GM12891 (cell line): ENCODE measurements at regions not wholly inside any gene's neighbourhood (a gene's known extent, or its start where the extent isn't known, plus 50 kb on each side); places are given as distances from the start of the nearest gene placed in this dataset.
"Not testable (repeated sequence)": the region's sequence is repeated elsewhere in the genome, so short reads cannot be mapped to it uniquely, and the experiment has no call there.

ENCODE experiments used
- DNase-seq: peaks from one replicate; pipeline ENCODE4 v3.0.0; 2011; ENCODE audit warnings: low spot score; ENCODE audit not compliant: insufficient read length
- FAIRE-seq: peaks from 2 replicates; lab custom pipeline; 2011; peaks lifted over from hg19 to GRCh38; lab: Jason Lieb, UNC
- PAX5 ChIP-seq: IDR thresholded peaks from 2 replicates; pipeline ENCODE4 v1.6.1; 2011; ENCODE audit warnings: low read length, moderate library complexity, mild to moderate bottlenecking; ENCODE audit not compliant: insufficient read depth, severe bottlenecking
- POLR2A ChIP-seq: IDR thresholded peaks from 2 replicates; pipeline ENCODE4 v1.6.1; 2011; ENCODE audit warnings: low read depth, low read length, control low read depth
- POLR2AphosphoS5 ChIP-seq: IDR thresholded peaks from 2 replicates; pipeline ENCODE4 v1.6.1; 2011; ENCODE audit warnings: low read depth, low read length, control low read depth
- POU2F2 ChIP-seq: IDR thresholded peaks from 2 replicates; pipeline ENCODE4 v1.6.1; 2011; ENCODE audit warnings: low read depth, mild to moderate bottlenecking, control low read depth, low read length, moderate library complexity
- SPI1 ChIP-seq: IDR thresholded peaks from 2 replicates; pipeline ENCODE4 v1.6.1; 2011; ENCODE audit warnings: low read depth, low read length, control low read depth
- TAF1 ChIP-seq: IDR thresholded peaks from 2 replicates; pipeline ENCODE4 v1.6.1; 2011; ENCODE audit warnings: low read depth, low read length, control low read depth

DNA sequence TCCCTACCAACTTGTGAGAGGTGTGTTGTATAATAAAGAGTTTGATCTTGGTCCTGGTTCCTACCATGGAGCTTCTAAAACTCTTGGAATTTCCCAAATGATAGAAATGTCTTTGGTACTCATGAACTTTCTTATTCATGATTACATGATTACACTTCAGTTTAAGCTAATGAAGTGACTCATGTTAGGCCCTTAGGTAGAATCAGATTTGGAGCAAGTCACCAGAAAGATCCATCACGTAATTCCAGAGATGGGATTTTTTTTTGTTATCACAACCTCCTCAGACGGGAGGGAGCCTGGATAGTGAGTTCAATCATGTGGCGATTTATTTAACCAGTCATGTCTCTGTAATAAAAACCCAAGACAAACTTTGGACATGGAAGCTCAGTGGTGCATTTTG is 1287.6 kb upstream of the ZEB2 start:
- no peak for TF ChIP-seq POLR2AphosphoS5
- TF ChIP-seq SPI1: no peak
- TF ChIP-seq POLR2A: no peak
- no peak for TF ChIP-seq POU2F2
- no peak for TF ChIP-seq TAF1
- TF ChIP-seq PAX5: no peak
- no peak for DNase-seq
- FAIRE-seq: no peak

DNA sequence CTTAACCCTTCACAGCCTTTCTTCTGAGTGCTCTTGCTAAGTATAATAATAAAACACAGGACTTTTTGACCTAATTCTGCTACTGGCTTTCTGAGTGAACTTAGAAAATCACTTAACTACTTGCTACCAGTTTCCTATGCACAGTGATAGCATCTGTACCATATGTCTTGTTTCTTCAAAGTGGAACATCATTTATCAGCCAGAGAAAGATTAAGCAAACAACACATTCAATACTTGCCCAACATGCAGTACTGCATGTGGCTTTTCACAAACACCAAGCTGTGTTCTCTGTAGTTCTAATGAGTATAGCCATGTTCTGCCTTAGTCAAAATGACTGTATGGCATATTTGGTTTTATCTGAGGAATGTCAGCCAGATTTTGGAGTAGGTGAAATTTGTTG is 1286.6 kb upstream of the ZEB2 start:
- DNase-seq: no peak
- TF ChIP-seq POLR2A: no peak
- no peak for TF ChIP-seq POLR2AphosphoS5
- TF ChIP-seq TAF1: no peak
- TF ChIP-seq PAX5: no peak
- no peak for FAIRE-seq

DNA sequence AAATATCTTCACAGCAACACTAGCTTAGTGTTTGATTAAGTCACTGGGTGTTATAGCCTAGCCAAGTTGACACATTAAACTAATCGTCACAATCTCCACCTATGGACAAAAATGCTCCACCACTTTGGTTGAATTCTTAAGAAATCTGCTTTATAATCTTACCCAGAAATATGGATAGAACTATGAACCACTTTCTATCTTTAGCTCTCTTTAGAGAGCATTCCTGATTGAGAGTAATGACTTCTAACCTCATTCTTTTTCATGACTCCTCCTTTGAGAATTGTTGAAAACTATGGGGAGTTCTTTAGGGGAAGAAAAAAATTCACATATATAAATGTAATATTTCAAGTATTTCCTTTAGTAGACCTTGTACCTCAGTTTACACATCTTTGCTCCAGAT is 1282.2 kb upstream of the ZEB2 start:
- TF ChIP-seq PAX5: no peak
- TF ChIP-seq TAF1: no peak
- TF ChIP-seq POLR2AphosphoS5: no peak
- FAIRE-seq (no peak), DNase-seq (no peak)

DNA sequence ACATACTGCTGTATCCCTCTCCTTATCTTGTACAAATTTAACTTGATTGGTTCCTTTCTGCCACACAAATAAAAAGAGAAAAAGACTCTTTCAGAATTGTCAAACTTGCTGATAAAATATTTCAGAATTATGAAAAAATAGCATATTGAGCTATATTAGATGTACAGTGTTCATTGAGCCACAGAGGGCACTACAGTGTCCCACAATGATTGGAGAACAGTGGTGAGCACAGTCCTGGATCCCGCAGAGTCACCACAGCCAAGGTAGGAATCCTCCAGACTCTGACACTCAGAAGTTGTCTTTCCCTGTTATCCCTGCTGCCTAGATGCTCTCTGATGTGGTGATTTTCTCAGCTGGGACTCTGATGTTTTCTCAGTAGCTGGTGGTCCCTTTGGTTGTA is 1281.3 kb upstream of the ZEB2 start:
- DNase-seq: no peak
- FAIRE-seq: no peak
- TF ChIP-seq TAF1: no peak
- TF ChIP-seq POLR2A: no peak
- TF ChIP-seq SPI1: no peak
- no peak for TF ChIP-seq POLR2AphosphoS5
- TF ChIP-seq PAX5: no peak
- TF ChIP-seq POU2F2: no peak

DNA sequence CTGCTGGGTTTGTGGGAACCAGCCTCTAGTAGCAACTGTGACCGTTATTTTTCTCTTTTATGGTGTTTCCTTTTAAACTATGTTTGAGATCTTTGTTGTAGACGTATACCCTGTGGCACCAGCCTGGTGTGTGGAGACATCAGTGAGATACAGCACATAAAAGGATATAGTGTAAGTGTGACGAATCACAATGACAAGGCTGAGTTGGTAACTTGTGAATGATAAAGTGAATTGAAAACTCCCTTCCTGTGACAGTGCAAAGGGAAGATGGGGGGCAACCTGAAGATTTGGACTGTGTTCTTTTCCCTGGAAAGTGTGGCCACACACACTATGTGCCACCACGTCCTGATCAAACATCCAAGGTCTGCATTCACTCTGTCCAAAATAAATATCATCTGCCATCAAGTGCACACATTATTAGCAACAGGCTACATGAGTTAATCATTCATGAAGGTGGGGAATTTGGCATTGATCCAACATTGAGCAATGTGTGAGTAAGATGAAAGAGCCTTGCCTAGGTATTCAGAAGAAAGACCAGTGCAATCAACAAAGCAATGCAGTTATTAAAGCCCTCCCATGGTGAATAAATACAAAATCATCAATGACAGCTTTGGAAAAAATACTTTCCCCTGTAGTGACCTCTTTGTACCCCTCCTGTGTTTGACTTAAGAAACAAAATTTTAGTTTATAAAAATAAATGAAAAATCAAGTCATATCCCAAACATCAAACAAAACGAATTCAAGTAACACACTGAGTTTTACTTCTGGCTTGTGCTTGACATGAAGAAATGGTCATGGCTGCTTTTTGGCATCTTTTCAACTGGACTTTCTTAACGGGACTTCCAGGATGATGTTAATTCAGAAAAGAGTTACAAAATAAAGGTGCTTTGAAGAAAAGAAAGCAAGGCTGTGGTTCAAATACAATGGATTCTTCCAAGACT is 1280.5 kb upstream of the ZEB2 start:
- TF ChIP-seq SPI1 (no peak), POU2F2 (no peak), TAF1 (no peak), PAX5 (no peak), POLR2A (no peak), POLR2AphosphoS5 (no peak)
- FAIRE-seq (no peak), DNase-seq (no peak)

DNA sequence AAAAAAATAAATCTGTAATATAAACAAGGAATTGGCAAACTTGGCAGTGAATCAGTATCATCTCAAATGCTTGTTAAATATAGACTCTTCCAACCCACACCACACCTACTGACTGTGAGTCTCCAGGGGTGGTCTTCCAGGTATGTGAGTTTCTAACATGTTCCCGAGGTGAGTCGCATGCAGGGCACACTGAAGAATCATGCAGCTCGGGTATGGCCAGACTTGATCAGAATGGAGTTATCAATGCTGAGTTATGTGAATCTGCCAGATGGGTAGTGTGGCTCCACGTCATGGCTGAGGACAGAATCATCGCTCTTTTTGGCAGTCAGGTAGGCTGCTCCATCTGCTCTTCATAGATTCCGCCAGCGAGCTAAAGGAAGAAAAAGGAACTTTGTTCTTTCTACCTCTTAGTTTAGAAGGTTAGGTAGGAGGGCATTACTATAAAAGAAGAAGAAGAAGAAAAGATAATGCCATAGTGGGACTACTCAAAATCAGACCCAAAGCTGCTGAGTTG is 1279.7 kb upstream of the ZEB2 start:
- FAIRE-seq: no peak
- TF ChIP-seq TAF1: no peak
- no peak for TF ChIP-seq PAX5
- no peak for TF ChIP-seq SPI1
- no peak for TF ChIP-seq POLR2AphosphoS5
- TF ChIP-seq POU2F2: no peak
- TF ChIP-seq POLR2A: no peak

DNA sequence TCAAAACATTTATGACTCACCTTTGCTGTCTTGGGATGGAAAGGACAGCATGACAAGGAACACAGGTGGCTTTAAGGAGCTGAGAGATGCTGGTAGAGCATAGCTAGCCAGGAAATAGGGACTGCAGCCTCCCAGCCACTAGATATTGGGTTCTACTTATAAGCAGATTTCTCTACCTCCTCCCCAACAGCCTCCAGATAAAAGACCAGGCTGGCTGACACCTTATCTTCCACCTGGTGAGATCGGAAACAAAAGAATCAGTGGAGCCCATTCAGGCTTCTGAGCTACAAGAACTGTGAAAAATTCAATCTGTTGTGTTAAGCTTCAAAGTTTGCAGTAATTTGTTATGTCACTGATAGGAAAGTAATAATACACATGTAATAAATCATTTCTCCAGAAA is 1278.5 kb upstream of the ZEB2 start:
- no peak for DNase-seq
- FAIRE-seq: no peak
- TF ChIP-seq POLR2A (no peak), POU2F2 (no peak), TAF1 (no peak), PAX5 (no peak), SPI1 (no peak), POLR2AphosphoS5 (no peak)

More for the DNA sequence above, 1279.7 kb upstream of the ZEB2 start:
- no peak for DNase-seq

DNA sequence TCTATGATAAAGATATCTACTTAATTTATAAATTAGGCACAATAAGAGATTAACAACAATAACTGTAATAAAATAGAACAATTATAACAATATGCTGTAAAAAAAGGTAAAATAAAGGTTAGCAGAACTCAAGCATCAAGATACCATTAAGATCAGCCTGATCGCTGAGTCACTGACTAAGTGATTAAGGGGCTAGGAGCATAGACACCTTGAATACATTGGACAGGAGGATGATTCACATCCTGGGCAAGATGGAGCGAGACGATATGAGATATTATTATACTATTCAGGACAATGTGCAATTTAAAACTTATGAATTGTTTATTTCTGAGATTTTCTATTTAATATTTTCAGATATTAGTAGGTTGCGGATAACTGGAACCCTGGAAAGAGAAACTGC is 1277.8 kb upstream of the ZEB2 start:
- FAIRE-seq: no peak
- TF ChIP-seq TAF1 (no peak), POU2F2 (no peak), POLR2A (no peak), SPI1 (no peak), POLR2AphosphoS5 (no peak), PAX5 (no peak)
- no peak for DNase-seq

DNA sequence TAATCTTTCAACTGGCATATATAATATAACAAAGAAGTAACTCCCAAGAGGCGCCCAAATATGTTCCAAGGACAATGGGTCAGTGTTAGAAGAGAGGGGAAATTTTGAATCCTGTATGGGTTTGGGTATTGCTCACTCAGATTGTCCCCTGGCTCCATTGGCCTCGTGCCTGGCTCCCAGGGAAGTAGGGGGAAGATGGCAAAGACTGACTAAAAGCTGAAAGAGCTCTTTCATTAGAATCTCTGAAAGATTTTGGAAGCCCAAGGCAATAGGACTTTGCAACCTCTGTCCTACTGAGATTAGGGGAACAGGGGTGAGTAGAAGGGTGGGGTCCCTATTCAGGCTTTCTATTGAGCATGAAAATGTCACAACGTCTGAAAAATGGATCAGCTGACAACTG is 1272.8 kb upstream of the ZEB2 start:
- TF ChIP-seq PAX5: no peak
- no peak for TF ChIP-seq POLR2AphosphoS5
- TF ChIP-seq POLR2A: no peak
- no peak for TF ChIP-seq TAF1
- TF ChIP-seq SPI1: no peak
- TF ChIP-seq POU2F2: no peak

DNA sequence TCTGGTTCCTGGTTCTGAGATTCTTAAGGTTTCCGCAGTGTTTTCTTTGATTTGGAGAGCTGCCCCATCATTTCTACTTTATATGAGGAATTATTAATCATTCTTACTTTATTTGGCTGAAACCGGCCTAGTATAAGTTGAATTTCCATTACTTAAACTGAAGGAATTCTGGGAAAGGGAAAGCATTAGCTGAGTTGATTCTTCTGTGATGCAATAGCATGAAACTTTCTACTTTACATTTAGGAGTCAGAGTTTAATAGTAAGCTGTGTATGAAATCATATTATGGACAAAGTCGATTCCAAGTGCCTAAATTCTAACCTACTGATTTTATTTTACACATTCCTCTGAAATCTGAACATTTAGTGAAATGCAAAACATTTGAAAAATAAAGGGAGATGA is 1269.7 kb upstream of the ZEB2 start:
- FAIRE-seq (no peak), DNase-seq (no peak)
- TF ChIP-seq PAX5 (no peak), POLR2A (no peak), TAF1 (no peak)

More for the DNA sequence above, 1272.8 kb upstream of the ZEB2 start:
- FAIRE-seq (no peak), DNase-seq (no peak)

DNA sequence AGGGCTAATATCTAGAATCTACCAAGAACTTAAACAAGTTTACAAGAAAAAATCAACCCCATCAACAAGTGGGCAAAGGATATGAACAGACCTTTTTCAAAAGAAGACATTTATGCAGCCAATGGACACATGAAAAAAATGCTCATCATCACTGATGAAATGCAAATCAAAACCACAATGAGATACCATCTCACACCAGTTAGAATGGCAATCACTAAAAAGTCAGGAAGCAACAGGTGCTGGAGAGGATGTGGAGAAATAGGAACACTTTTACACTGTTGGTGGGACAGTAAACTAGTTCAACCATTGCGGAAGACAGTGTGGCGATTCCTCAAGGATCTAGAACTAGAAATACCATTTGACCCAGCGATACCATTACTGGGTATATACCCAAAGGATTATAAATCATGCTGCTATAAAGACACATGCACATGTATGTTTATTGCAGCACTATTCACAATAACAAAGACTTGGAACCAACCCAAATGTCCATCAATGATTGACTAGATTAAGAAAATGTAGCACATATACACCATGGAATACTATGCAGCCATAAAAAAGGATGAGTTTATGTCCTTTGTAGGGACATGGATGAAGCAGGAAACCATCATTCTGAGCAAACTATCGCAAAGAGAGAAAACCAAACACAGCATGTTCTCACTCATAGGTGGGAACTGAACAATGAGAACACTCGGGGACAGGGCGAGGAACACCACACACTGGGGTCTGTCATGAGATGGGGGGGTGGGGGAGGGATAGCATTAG is 1267.9 kb upstream of the ZEB2 start:
- FAIRE-seq, DNase-seq: not testable (repeated sequence)

DNA sequence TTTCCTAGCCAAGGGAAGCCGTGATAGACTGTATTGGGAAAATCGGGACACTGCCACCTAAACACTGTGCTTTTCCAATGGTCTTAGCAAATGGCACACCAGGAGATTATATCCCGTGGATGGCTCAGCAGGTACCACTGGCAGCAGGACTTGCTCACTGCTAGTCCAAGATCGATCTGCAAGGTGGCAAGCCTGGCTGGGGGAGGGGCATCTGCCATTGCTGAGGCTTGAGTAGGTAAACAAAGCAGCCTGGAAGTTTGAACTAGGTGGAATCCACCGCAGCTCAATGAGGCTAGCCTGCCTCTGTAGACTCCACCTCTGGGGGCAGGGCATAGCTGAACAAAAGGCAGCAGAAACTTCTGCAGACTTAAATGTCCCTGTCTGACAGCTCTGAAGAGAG is 1262.7 kb upstream of the ZEB2 start:
- not testable (repeated sequence) for FAIRE-seq, DNase-seq
